Erythroblast (primary cell): ENCODE measurements at regions not wholly inside any gene's neighbourhood (a gene's known extent, or its start where the extent isn't known, plus 50 kb on each side); places are given as distances from the start of the nearest gene placed in this dataset.

Experiments
- GATA1 ChIP-seq: IDR thresholded peaks from 2 replicates; pipeline ENCODE4 v1.6.1; 2011; ENCODE audit warnings: low read depth, mild to moderate bottlenecking, control low read depth, low read length, moderate library complexity
- POLR2A ChIP-seq: IDR thresholded peaks from 2 replicates; pipeline ENCODE4 v1.6.1; 2011; ENCODE audit warnings: mild to moderate bottlenecking, low read length

DNA sequence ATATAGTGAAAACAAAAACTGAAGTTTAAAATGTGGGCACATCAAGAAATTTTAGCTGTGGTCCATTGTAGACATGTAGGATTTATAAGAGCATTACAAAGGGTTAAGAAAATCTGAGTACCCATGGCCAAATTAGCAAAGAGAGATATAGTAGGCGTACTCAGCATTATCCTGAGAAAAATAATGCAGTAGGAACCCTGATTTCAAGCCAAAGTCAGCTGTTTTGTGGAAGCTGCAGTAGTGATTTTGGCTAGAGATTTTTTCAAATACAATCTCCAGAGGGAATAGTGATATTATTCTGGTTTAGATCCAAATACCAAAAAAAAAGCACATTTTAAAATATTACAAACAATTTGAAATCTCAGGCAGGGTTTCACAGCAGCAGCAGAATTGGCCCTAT is 450.9 kb downstream of the FBXO15 start:
- no peak for TF ChIP-seq POLR2A
- no peak for TF ChIP-seq GATA1
